ENCODE measurements at regions not wholly inside any gene's neighbourhood (a gene's known extent, or its start where the extent isn't known, plus 50 kb on each side); places are given as distances from the start of the nearest gene placed in this dataset.

- 63 to 86% (median 66%) methylated on average over 4 of the region's 4 CpGs for WGBS, 5 donors
- peaks cover 0 to 3% (median 0%) of the 10 kb centered on the region in 8 donors for H3K9me3 ChIP-seq
- H3K4me3 ChIP-seq: no peak overlapping the region
- no peak for DNase-seq
- H3K27ac ChIP-seq: no peak overlapping the region
- no peaks in the 10 kb centered on the region for H3K36me3 ChIP-seq
- intact Hi-C loops (cut with DNase I; ENCODE audit: low total_unique reads): no loop called here
- TF ChIP-seq POLR2A (IDR thresholded peaks at IDR 0.05): no peak
- no peak for TF ChIP-seq CTCF (IDR thresholded peaks at IDR 0.05 in 8 of 11, conservative IDR thresholded peaks at IDR 0.05 in 3 of 11)
- TF ChIP-seq POLR2AphosphoS5 (IDR thresholded peaks at IDR 0.05): no peak
- no peaks in the 10 kb centered on the region for H3K4me1 ChIP-seq
- H3K27me3 ChIP-seq (replicated peaks in 1 of 7): no peaks in the 10 kb centered on the region
Measured at GRCh38 chr10:109250152-109250551, 673.2 kb downstream of the XPNPEP1 start.

DNA sequence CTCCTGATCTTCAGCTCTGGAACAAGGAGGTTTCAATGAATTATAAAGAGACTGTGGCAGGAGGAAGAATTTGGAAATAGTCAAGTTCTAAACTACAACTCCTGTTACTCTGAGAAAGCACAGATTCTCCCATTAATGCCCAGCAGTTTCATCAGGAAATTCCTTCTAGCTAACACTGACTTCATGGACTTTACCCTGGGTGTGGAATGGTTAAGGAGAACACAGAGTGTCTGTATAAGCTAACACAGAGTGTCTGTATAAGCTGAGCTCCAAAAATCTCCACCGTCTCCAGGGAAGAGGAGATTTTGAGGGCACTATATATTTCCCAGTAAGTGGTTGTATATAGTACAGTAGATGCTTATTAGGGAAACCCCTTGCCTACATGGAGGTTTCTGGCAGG is 675.5 kb downstream of the XPNPEP1 start:
- no peak for DNase-seq
- intact Hi-C loops (cut with DNase I; ENCODE audit: low total_unique reads): no loop called here
- Histone ChIP-seq H3K36me3 (no peaks in the 10 kb centered on the region), H3K27me3 (replicated peaks in 1 of 7) (no peaks in the 10 kb centered on the region), H3K4me1 (no peaks in the 10 kb centered on the region), H3K4me3 (no peak overlapping the region), H3K9me3 (peaks cover 0 to 25% (median 3%) of the 10 kb centered on the region in 8 donors), H3K27ac (no peak overlapping the region)
- 88 to 100% (median 93%) methylated on average over 1 of the region's 1 CpG for WGBS, 5 donors
- TF ChIP-seq POLR2AphosphoS5 (IDR thresholded peaks at IDR 0.05) (no peak), POLR2A (IDR thresholded peaks at IDR 0.05) (no peak), CTCF (IDR thresholded peaks at IDR 0.05 in 8 of 11, conservative IDR thresholded peaks at IDR 0.05 in 3 of 11) (no peak)

DNA sequence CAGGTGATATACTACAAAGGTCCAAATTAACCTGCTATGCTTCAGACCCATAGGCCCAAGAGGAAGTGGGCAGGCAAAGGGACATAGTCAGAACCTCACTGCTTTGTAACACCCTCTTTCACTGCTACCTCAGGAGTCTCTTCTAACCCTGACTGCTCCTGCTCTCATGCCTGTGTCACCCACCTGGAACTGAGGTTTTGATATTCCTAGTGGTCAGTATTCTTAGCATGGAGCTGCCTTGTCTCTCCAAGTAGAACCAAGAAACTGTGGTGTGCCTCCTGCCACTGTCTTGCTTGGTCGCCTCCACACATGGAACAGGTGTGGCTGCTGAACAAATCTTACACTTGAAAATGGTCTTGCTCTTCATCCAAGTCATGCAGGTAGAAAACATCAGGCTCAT is 677.5 kb downstream of the XPNPEP1 start:
- H3K27ac ChIP-seq: no peak overlapping the region
- no peaks in the 10 kb centered on the region for H3K27me3 ChIP-seq (replicated peaks in 1 of 7)
- no peaks in the 10 kb centered on the region for H3K36me3 ChIP-seq
- intact Hi-C loops (cut with DNase I; ENCODE audit: low total_unique reads): no loop called here
- 75 to 100% (median 89%) methylated on average over 1 of the region's 1 CpG for WGBS, 5 donors
- no peak for DNase-seq
- no peak overlapping the region for H3K4me3 ChIP-seq
- H3K4me1 ChIP-seq: no peaks in the 10 kb centered on the region
- peaks cover 0 to 28% (median 5%) of the 10 kb centered on the region in 8 donors for H3K9me3 ChIP-seq
- TF ChIP-seq POLR2A (IDR thresholded peaks at IDR 0.05) (no peak), CTCF (IDR thresholded peaks at IDR 0.05 in 8 of 11, conservative IDR thresholded peaks at IDR 0.05 in 3 of 11) (no peak), POLR2AphosphoS5 (IDR thresholded peaks at IDR 0.05) (no peak)

GRCh38 chr10:109239371-109239770 is 683.9 kb downstream of the XPNPEP1 start:
- no peak for TF ChIP-seq POLR2AphosphoS5 (IDR thresholded peaks at IDR 0.05)
- TF ChIP-seq POLR2A (IDR thresholded peaks at IDR 0.05): no peak
- no peak for TF ChIP-seq CTCF (IDR thresholded peaks at IDR 0.05 in 8 of 11, conservative IDR thresholded peaks at IDR 0.05 in 3 of 11)
- no peak overlapping the region for H3K27ac ChIP-seq
- no peak overlapping the region for H3K4me3 ChIP-seq
- no peaks in the 10 kb centered on the region for H3K27me3 ChIP-seq (replicated peaks in 1 of 7)
- intact Hi-C loops (cut with DNase I; ENCODE audit: low total_unique reads): no loop called here
- H3K4me1 ChIP-seq: no peaks in the 10 kb centered on the region
- no peaks in the 10 kb centered on the region for H3K36me3 ChIP-seq
- H3K9me3 ChIP-seq: peaks cover 0 to 25% (median 7%) of the 10 kb centered on the region in 8 donors
- no peak for DNase-seq

Measured in spleen (tissue), 11 donors.